GM19043 (cell line): ENCODE measurements at regions not wholly inside any gene's neighbourhood (a gene's known extent, or its start where the extent isn't known, plus 50 kb on each side); places are given as distances from the start of the nearest gene placed in this dataset.
"Not testable (repeated sequence)": the region's sequence is repeated elsewhere in the genome, so short reads cannot be mapped to it uniquely, and the experiment has no call there.

ENCODE experiments used
- ATAC-seq: cut with Tn5 transposase; IDR thresholded peaks from one replicate; pipeline ENCODE4 v1.9.1; 2021; ENCODE audit warnings: low read depth; ENCODE audit not compliant: unreplicated experiment

- no peak for ATAC-seq
Measured at GRCh38 chr18:28438381-28438780, 261.5 kb upstream of the CDH2 start.

DNA sequence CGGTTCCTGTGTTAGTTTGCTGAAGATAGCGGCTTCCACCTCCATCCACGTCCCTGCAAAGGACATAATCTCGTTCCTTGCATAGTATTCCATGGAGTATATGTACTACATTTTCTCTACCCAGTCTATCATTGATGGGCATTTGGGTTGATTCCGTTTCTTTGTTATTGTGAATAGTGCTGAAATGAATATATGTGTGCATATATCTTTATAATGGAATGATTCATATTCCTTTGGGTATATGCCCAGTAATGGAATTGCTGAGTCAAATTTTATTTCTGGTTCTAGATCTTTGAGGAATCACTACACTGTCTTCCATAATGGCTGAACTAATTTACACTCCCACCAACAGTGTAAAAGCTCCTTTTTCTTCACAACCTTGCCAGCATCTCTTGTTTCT lies 255.4 kb upstream of the CDH2 start:
- ATAC-seq: no peak

- ATAC-seq: no peak
Measured at GRCh38 chr18:28425886-28426285, 249.0 kb upstream of the CDH2 start.

GRCh38 chr18:28422577-28422976 lies 245.6 kb upstream of the CDH2 start:
- no peak for ATAC-seq

- not testable (repeated sequence) for ATAC-seq
Measured at GRCh38 chr18:28421950-28422349, 245.0 kb upstream of the CDH2 start.

DNA sequence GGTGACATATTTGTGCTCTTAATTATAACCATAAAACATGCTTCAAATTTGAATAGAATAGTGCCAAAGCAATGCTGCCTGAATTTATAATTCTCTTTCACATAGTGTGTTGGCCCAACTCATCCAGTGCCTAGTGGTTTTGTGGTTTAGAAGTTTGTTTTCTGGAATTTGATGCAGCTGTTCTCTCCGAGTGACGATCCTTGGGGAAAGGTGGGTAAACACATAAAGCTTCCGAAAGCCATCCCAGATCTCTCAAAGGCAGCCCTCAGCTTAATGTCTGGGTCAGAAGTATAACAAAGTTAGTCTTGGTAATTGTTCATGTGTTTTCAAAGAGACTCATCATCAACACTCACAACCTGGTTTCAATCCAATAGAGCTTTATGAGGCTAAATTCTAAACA lies 235.6 kb upstream of the CDH2 start:
- ATAC-seq: no peak

GRCh38 chr18:28411806-28412205 lies 234.9 kb upstream of the CDH2 start:
- ATAC-seq: no peak

- no peak for ATAC-seq
Measured at GRCh38 chr18:28409811-28410210, 232.9 kb upstream of the CDH2 start.

DNA sequence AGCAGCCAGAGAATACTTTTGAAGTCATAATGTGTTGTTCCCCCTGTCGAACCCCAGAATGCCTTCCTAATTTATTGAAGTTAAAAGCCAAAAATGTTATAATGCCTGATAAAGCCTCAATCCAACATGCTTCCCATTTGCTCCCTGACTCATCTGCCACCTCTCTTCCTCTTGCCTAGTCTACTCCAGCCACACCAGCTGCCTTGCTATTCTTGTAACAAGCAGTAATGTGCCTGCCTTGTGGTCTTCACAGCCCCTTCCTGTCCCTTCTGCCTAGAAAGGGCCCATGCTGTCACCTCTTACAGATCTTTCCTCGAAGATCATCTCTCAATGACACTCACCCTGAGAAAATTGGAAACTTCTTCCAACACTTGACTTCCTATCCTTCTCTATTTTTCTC lies 231.6 kb upstream of the CDH2 start:
- no peak for ATAC-seq

DNA sequence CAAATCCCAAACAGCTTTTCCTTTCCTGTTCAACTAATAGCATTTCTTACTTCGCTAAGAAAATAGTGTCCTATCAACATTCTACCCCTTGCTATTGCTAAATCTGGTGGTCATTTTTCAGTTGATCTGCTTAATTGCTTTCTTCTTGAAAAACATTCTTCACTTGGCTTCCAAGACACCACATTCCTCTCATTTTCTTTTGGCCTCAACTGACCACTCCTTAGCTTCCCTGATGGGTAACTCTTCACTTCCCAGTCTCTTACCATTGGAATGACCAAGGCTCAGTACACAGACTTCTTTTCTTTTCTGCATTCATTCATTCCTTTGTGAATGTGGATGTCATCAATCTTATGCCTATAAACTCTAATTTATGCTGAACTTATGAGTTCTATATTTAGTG lies 230.8 kb upstream of the CDH2 start:
- ATAC-seq: no peak

- ATAC-seq: no peak
Measured at GRCh38 chr18:28406533-28406932, 229.6 kb upstream of the CDH2 start.

GRCh38 chr18:28404694-28405093 lies 227.8 kb upstream of the CDH2 start:
- ATAC-seq: no peak

GRCh38 chr18:28399781-28400362 lies 222.9 kb upstream of the CDH2 start:
- no peak for ATAC-seq

GRCh38 chr18:28398471-28398870 lies 221.5 kb upstream of the CDH2 start:
- ATAC-seq: no peak

- no peak for ATAC-seq
Measured at GRCh38 chr18:28390022-28390421, 213.1 kb upstream of the CDH2 start.

DNA sequence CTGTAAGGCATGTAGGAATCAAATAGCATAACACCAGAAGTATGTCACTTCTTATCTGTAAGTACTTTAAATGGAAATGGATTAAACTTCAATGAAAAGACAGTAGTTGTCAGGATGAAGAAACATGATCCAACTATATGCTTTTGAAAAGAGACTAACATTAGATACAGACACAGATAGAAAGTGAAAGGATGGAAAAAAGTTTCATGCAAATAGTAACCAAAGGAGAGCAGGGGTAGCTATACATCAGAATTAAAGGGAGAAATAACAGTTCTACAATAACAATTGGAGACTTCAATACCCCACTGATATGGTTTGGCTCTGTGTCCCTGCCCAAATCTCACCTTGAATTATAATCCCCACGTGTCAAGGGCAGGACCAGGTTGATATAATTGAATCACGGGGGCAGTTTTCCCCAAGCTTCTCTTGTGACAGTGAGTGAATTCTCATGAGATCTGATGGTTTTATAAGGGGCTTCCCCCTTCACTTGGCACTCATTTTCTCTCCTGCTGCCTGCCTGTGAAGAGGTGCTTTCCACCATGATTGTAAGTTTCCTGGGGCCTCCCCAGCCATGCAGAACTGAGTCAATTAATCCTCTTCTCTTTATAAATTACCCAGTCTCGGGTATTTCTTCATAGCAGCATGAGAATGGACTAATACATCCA lies 205.4 kb upstream of the CDH2 start:
- ATAC-seq: no peak

- ATAC-seq: no peak
Measured at GRCh38 chr18:28372186-28372585, 195.3 kb upstream of the CDH2 start.

GRCh38 chr18:28366676-28367075 lies 189.7 kb upstream of the CDH2 start:
- no peak for ATAC-seq

DNA sequence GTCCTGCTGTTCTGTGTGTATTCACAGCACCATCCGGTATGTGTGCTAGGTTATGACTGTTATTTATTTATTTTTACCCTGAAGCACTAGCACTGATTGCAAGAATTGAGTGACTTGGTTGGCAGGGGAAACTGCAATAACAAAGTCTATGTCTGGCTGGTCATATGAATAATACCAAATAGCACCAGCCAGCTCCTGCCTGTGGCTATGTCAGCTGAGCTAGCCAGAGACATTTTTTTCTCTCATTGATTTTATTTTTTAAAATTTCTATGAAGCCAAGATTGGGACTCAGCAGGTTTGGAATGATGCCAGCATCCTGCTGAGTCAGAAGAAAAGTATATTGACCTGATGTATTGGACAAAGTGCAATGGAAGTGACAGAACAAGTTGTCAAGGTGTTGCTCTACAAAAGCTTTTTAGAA lies 188.5 kb upstream of the CDH2 start:
- ATAC-seq: no peak

GRCh38 chr18:28363124-28363523 lies 186.2 kb upstream of the CDH2 start:
- no peak for ATAC-seq

GRCh38 chr18:28359176-28359575 lies 182.2 kb upstream of the CDH2 start:
- no peak for ATAC-seq

GRCh38 chr18:28357766-28358401 lies 181.0 kb upstream of the CDH2 start:
- no peak for ATAC-seq
